ENCODE measurements at regions not wholly inside any gene's neighbourhood (a gene's known extent, or its start where the extent isn't known, plus 50 kb on each side); places are given as distances from the start of the nearest gene placed in this dataset.

DNA sequence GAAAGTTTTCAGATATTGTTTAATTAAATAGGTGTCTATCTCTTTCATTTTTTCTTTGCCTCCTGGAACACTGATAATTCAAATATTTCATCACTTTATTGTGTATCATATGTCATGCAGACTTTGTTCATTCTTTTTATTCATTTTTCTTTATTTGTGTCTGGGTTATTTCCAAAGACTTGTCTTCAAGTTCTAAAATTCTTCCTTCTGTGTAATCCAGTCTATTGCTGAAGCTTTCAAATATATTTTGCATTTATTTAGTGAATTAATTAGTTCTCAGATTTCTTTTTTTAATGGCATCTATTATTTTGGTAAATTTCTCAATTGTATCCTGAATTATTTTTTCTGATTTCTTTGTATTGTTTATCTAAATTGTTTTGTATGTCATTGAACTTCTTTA is 70.1 kb downstream of the ZNF330 start:
- DNase-seq (no peak), ATAC-seq (no peak)
- H3K4me1 Mint-ChIP-seq, result no peaks in the 10 kb centered on the region
- H3K27ac Mint-ChIP-seq, result no peak overlapping the region
- peaks cover 0 to 23% (median 2%) of the 10 kb centered on the region in 3 donors for H3K36me3 Mint-ChIP-seq
- no peak overlapping the region for H3K4me3 Mint-ChIP-seq
- peaks cover 6 to 37% (median 23%) of the 10 kb centered on the region in 9 donors for H3K9me3 Mint-ChIP-seq
- peaks cover 0 to 10% (median 4%) of the 10 kb centered on the region in 5 donors for H3K27me3 Mint-ChIP-seq
- POLR2A ChIA-PET, result no interaction called here

DNA sequence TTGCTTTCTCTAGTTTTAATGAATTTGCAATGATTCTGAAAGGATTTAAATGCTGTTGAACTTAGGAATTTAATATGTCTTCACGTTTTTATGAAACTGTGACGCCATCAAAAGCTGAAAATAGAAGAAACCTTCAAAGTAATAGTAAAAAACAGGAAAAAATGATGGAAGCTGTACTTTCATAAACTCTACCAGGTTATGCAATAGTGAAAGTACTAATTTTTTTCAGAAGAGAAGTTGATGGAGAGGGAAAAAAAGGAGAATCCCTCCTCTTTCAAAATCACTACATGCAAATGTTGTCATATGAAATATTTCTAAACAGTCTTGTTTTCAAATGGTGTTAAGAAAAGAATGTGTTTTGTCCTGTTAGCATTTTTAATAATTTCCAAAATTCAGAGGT is 73.6 kb downstream of the ZNF330 start:
- no peak overlapping the region for H3K27ac Mint-ChIP-seq
- H3K4me1 Mint-ChIP-seq, result no peaks in the 10 kb centered on the region
- H3K9me3 Mint-ChIP-seq, result peaks cover 6 to 28% (median 20%) of the 10 kb centered on the region in 9 donors
- peaks cover 0 to 23% (median 2%) of the 10 kb centered on the region in 3 donors for H3K36me3 Mint-ChIP-seq
- no peak for DNase-seq
- H3K27me3 Mint-ChIP-seq, result peaks cover 0 to 10% (median 4%) of the 10 kb centered on the region in 5 donors
- H3K4me3 Mint-ChIP-seq, result no peak overlapping the region
- no peak for ATAC-seq
- POLR2A ChIA-PET, result no interaction called here

DNA sequence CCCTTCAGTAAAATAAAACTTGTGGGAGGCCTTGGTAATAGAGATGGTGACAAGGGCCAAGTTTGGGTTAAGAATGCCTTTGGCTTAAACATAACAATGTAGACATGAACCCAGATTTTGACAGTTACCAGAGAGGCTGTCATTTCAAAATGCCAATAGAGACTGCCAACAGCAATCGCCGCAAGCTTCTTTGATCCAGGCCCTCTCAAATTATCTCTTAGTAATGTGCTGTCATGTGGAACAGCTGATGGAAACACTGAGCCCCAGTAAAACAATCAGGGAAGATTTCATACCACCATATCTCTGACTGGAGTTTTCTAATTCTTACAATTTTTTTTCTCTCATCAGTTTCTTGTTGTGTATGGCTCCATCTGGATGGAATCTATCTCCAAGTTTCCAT is 80.5 kb downstream of the ZNF330 start:
- H3K36me3 Mint-ChIP-seq, result no peaks in the 10 kb centered on the region
- no peak overlapping the region for H3K27ac Mint-ChIP-seq
- POLR2A ChIA-PET, result no interaction called here
- DNase-seq (no peak), ATAC-seq (no peak)
- H3K27me3 Mint-ChIP-seq, result peaks cover 0 to 5% (median 4%) of the 10 kb centered on the region in 5 donors
- peaks cover 0 to 2% (median 0%) of the 10 kb centered on the region in 4 donors for H3K4me1 Mint-ChIP-seq
- H3K9me3 Mint-ChIP-seq, result no peaks in the 10 kb centered on the region
- H3K4me3 Mint-ChIP-seq, result no peak overlapping the region

DNA sequence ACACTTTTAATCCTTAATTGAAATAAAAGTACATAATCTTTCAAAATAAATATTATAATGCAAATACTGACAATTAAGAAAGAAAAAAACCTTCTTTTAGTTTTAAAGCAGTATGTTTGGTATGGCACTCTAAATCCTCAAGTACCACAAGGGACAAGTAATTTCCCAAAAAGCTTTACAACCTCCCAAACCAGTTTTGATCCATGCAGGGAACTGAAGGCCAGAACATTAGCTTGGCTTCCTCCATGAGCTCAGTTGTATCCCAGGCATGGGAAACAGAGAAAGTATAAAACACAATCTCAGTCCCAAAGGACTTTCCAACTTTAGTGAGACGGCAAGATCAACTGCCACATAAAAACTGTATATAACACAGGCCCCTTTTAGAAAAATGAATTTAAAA is 82.2 kb downstream of the ZNF330 start:
- H3K9me3 Mint-ChIP-seq, result no peaks in the 10 kb centered on the region
- H3K4me3 Mint-ChIP-seq, result no peak overlapping the region
- no peaks in the 10 kb centered on the region for H3K36me3 Mint-ChIP-seq
- H3K27ac Mint-ChIP-seq, result no peak overlapping the region
- peaks cover 0 to 6% (median 4%) of the 10 kb centered on the region in 5 donors for H3K27me3 Mint-ChIP-seq
- ATAC-seq (no peak), DNase-seq (no peak)
- H3K4me1 Mint-ChIP-seq, result peaks cover 0 to 7% (median 2%) of the 10 kb centered on the region in 4 donors
- POLR2A ChIA-PET, result no interaction called here

DNA sequence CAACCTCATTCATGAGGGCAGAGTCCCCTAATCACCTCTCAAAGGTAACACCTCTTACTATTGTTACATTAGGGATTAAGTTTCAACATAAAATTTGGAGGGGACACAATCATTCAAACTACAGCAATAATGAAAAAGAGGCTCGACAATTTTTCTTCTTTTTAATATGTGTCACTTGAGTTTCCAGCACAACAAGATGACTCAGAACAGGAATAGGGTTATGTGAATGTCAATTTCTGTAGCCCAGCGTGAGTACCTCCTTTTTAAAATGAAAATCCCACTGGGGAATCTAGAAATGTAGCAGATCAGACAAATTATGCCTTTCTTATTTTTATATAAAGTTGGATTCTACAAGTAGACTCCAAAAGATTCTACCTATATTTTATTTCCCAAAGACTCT is 83.7 kb downstream of the ZNF330 start:
- Mint-ChIP-seq H3K27me3 (peaks cover 0 to 8% (median 4%) of the 10 kb centered on the region in 5 donors), H3K4me3 (no peak overlapping the region), H3K36me3 (no peaks in the 10 kb centered on the region), H3K9me3 (no peaks in the 10 kb centered on the region), H3K27ac (no peak overlapping the region), H3K4me1 (peaks cover 0 to 7% (median 2%) of the 10 kb centered on the region in 4 donors)
- POLR2A ChIA-PET, result no interaction called here
- ATAC-seq (no peak), DNase-seq (no peak)

DNA sequence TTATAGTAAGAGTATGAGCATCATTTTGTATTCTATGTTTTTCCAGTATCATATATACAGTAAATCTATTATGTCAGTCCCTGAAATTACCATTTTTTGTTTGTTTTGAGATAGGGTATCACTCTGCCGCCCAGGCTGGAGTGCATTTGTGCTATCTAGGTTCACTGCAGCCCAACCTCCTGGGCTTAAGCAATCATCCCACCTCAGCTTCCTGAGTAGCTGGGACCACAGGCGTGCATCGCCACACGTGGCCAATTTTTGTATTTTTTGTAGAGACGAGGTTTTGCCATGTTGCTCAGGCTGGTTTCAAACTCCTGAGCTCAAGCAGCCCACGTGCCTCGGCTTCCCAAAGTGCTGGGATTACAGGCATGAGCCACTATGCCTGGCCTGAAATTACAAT is 85.6 kb downstream of the ZNF330 start:
- Mint-ChIP-seq H3K36me3 (no peaks in the 10 kb centered on the region), H3K27me3 (peaks cover 0 to 8% (median 4%) of the 10 kb centered on the region in 5 donors), H3K9me3 (no peaks in the 10 kb centered on the region), H3K4me3 (no peak overlapping the region), H3K27ac (no peak overlapping the region), H3K4me1 (peaks cover 0 to 7% (median 1%) of the 10 kb centered on the region in 4 donors)
- DNase-seq, result no peak
- POLR2A ChIA-PET, result no interaction called here
- ATAC-seq, result no peak

DNA sequence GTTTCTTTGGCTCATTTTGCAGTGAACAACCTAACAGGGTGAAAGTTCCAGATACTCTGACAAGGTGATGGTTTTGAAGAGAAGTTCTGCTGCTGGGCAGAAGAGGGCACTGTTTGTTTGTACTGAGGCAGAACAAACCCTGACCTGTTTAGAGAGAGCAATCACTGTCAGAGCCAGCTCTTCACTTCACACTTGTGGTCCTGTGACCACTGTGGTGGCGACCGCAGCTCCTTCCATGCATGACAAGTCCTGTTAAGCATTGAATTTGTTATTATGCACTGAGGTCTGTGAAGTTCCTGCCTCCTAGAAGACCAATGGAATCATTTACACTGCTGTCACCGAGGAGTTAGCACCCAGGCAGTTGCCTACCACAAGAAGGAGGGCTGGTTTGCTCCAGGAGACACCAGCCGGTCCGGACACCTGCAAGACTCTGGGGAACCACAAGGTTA is 86.6 kb downstream of the ZNF330 start:
- peak; percentile 2 to 63 (median 34) for DNase-seq
- H3K27me3 Mint-ChIP-seq, result peaks cover 0 to 8% (median 4%) of the 10 kb centered on the region in 5 donors
- H3K9me3 Mint-ChIP-seq, result no peaks in the 10 kb centered on the region
- no peaks in the 10 kb centered on the region for H3K36me3 Mint-ChIP-seq
- H3K4me3 Mint-ChIP-seq, result no peak overlapping the region
- POLR2A ChIA-PET, result no interaction called here
- peak; percentile 73 to 83 for ATAC-seq
- H3K27ac Mint-ChIP-seq, result peak overlapping the region in 1 of 10 donors; percentile 41
- peaks cover 0 to 7% (median 1%) of the 10 kb centered on the region in 4 donors for H3K4me1 Mint-ChIP-seq

DNA sequence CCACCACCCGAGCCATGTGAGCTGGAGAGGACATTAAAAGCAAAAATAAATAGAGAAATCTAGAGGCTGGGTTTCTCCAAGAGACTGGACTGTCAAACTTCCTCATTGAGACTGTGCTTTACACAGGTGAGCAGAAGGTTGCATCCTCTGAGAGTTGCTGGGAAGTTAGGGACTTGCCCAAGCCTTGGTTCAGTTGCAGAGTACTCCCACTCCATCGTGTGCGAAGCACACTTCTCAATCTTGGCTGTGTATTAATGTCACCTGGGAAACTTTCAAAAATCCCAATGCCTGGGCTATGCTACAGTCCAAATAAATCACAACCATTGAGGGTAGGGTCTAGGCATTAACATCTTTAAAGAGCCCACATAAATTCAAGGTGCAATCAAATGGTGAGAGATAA is 89.2 kb downstream of the ZNF330 start:
- Mint-ChIP-seq H3K36me3 (no peaks in the 10 kb centered on the region), H3K9me3 (no peaks in the 10 kb centered on the region), H3K4me3 (no peak overlapping the region), H3K4me1 (peaks cover 0 to 7% (median 1%) of the 10 kb centered on the region in 4 donors), H3K27me3 (peaks cover 0 to 16% (median 2%) of the 10 kb centered on the region in 5 donors), H3K27ac (no peak overlapping the region)
- DNase-seq (no peak), ATAC-seq (no peak)
- POLR2A ChIA-PET, result no interaction called here

DNA sequence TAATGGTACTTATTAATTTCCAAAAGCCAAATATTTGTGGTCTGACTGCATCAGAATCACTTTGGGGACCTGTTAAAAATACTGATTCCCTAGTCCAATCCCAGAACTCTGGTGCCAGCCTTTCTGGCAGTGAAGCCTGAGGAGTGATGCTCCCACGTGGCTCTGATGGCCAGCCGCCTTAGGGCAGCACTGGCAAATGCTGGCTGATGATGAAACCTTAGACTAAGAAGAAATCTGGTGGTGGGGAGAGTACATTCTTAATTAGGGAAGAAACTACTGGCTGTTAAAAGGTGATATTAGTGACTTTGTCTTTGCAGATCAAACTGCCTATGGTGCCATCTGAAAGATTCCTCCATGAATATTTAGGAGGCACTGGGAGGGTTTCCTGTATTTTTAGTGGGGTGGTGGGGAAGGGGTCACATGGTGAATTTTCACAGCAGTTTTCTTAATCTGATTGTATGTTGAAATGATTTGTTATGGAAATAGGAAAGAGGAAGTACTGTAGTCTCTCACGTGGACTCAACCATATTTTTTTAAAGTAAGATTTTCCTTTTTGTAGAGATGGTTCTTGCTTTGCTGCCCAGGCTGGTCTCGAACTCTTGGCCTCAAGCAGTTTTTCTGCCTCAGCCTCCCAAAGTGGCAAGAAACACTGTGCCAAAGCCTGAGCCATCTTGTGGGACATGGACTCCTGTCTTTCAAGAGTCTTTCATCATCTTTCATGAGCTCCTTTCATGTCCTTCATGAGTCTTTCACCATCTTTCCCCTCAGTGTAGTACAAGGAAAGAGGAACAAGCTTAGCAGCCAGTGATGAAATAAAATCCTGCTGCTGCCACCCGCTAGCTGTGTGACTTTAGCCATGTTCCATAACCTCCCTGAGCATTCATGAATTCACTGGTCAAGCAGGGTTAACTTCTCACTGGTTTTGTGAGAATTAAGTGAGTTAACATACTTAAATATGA is 90.8 kb downstream of the ZNF330 start:
- DNase-seq (no peak), ATAC-seq (no peak)
- Mint-ChIP-seq H3K4me1 (peaks cover 0 to 7% (median 1%) of the 10 kb centered on the region in 4 donors), H3K36me3 (no peaks in the 10 kb centered on the region), H3K9me3 (no peaks in the 10 kb centered on the region), H3K27me3 (peaks cover 0 to 13% (median 3%) of the 10 kb centered on the region in 5 donors), H3K27ac (no peak overlapping the region), H3K4me3 (no peak overlapping the region)
- POLR2A ChIA-PET, result no interaction called here

DNA sequence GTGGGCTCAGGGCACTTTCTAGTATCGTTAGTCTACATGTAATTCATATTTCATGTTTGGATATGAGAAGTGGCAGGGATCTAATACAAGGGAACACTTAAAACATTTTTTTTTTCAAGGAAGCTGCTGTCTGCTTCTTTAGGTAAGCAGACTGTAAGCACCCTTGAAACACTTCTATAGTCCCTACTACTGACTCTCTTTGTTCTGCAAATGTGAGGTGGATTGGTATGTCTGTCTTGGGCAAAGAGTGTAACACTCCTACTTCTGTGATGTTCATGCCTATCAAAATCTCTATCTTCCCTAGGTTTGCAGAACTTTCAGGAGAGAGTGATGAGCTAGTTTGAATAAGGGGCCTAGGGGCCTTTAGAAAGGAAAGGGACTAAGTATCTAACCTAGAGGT is 93.9 kb downstream of the ZNF330 start:
- POLR2A ChIA-PET, result no interaction called here
- no peak for ATAC-seq
- H3K27ac Mint-ChIP-seq, result no peak overlapping the region
- no peaks in the 10 kb centered on the region for H3K4me1 Mint-ChIP-seq
- H3K27me3 Mint-ChIP-seq, result peaks cover 0 to 30% (median 8%) of the 10 kb centered on the region in 5 donors
- H3K4me3 Mint-ChIP-seq, result no peak overlapping the region
- DNase-seq, result no peak
- H3K9me3 Mint-ChIP-seq, result no peaks in the 10 kb centered on the region
- H3K36me3 Mint-ChIP-seq, result no peaks in the 10 kb centered on the region

DNA sequence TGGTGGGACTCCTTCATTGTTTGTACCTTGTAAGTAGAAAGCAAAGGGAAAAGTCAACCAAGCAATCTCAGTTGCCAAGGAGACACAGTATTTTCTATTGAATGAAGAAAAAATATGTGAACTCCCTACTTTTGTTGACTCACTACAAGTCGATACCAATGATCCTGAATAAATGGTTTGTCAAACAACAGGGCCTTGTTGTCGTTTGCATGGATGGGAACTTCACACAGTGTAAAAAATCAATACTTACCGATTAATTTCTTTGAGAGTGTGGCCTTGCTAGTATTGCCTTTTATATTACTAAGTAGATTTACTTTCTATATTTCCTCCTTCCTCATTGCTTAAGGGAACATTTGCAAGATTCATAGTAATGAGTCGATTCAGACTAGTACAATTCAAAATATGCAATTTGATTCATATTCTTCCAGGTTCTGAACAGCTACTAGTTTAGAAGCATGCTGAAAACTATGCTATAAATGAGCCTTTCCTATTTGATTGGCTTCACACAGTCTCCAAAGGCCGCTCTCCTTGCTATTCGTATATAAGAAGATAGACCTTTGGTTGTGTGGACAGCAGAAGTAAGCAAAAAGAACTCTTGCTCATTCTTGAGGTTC is 108.0 kb downstream of the ZNF330 start:
- no peak for ATAC-seq
- H3K27me3 Mint-ChIP-seq, result peaks cover 17 to 53% (median 22%) of the 10 kb centered on the region in 5 donors
- peaks cover 0 to 7% (median 3%) of the 10 kb centered on the region in 4 donors for H3K4me1 Mint-ChIP-seq
- no peak for DNase-seq
- H3K27ac Mint-ChIP-seq, result no peak overlapping the region
- no peaks in the 10 kb centered on the region for H3K9me3 Mint-ChIP-seq
- no peak overlapping the region for H3K4me3 Mint-ChIP-seq
- H3K36me3 Mint-ChIP-seq, result no peaks in the 10 kb centered on the region
- POLR2A ChIA-PET, result no interaction called here

DNA sequence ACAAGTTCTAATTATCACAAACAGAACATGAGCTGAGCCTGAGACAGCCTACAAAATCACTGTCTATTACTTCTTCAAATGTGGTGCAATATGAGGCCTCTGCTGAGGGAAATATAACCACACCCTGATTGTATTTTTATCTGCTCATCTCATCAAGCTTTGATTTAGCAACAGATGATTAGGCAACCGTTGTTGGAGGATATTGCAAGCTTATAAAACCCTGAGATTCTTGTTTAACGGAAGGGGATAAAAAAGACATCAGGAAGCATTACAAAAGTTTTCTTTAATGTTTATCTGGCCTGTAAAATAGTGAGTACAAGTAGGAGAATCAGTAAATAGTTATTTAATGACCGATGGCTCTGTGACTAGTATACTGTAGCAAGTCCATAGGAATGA is 108.5 kb downstream of the ZNF330 start:
- Mint-ChIP-seq H3K4me3 (peak overlapping the region in 1 of 10 donors; percentile 20), H3K36me3 (no peaks in the 10 kb centered on the region), H3K27me3 (peaks cover 22 to 58% (median 26%) of the 10 kb centered on the region in 5 donors), H3K27ac (no peak overlapping the region), H3K9me3 (no peaks in the 10 kb centered on the region), H3K4me1 (peaks cover 0 to 7% (median 3%) of the 10 kb centered on the region in 4 donors)
- POLR2A ChIA-PET, result no interaction called here
- no peak for DNase-seq
- ATAC-seq, result no peak

DNA sequence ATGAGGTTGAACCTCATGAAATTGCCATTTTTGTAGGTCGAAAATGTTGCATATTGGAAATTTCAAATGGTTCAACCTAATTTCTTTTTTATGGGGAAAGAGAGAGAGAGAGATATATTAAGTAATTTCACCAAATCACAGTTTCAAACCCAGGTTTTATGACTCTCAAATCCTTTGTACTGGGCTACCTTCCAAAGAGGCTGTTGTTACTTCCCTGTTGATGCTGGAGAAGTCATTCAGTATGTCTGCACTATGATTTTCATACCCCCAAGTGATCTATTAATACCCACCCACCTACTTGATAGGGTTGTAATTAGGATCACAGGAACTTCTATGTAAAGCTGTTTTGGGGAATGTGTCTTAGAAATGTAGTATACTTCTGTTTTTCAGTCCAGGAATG is 109.9 kb downstream of the ZNF330 start:
- no peak for ATAC-seq
- H3K9me3 Mint-ChIP-seq, result no peaks in the 10 kb centered on the region
- H3K4me1 Mint-ChIP-seq, result peaks cover 0 to 7% (median 3%) of the 10 kb centered on the region in 4 donors
- POLR2A ChIA-PET, result no interaction called here
- H3K27ac Mint-ChIP-seq, result no peak overlapping the region
- H3K27me3 Mint-ChIP-seq, result peaks cover 25 to 60% (median 28%) of the 10 kb centered on the region in 5 donors
- H3K36me3 Mint-ChIP-seq, result no peaks in the 10 kb centered on the region
- DNase-seq, result no peak
- H3K4me3 Mint-ChIP-seq, result peak overlapping the region in 1 of 10 donors; percentile 54
